Mesendoderm (in vitro differentiated cells): ENCODE measurements at regions not wholly inside any gene's neighbourhood (a gene's known extent, or its start where the extent isn't known, plus 50 kb on each side); places are given as distances from the start of the nearest gene placed in this dataset.

Experiments
- DNase-seq: peaks from one replicate; pipeline ENCODE4 v3.0.0; 2013
- H2AK5ac ChIP-seq: 2 replicates; pipeline ENCODE4 v1.6.1; 2013; ENCODE audit warnings: low read length, inconsistent platforms
- H2BK120ac ChIP-seq: 2 replicates; pipeline ENCODE4 v1.6.1; 2013; ENCODE audit warnings: low read depth, mild to moderate bottlenecking, low read length, moderate library complexity, mixed read lengths
- H2BK15ac ChIP-seq: replicated peaks from 2 replicates; pipeline ENCODE4 v1.6.1; 2013; ENCODE audit warnings: low read depth, mild to moderate bottlenecking, moderate library complexity
- H2BK5ac ChIP-seq: 2 replicates; pipeline ENCODE4 v1.6.1; 2013; ENCODE audit warnings: low read length, inconsistent platforms
- H3K18ac ChIP-seq: 2 replicates; pipeline ENCODE4 v1.6.1; 2013; ENCODE audit warnings: mild to moderate bottlenecking, low read length, mixed read lengths
- H3K23ac ChIP-seq: one replicate; pipeline ENCODE4 v1.6.1; 2013; ENCODE audit warnings: low read length
- H3K27ac ChIP-seq: 2 replicates; pipeline ENCODE4 v1.5.1; 2013; ENCODE audit warnings: low read depth, mild to moderate bottlenecking, inconsistent platforms, low read length, moderate library complexity
- H3K27me3 ChIP-seq: 2 replicates; pipeline ENCODE4 v1.6.1; 2013; ENCODE audit warnings: low read length, control low read depth, mild to moderate bottlenecking, inconsistent platforms; ENCODE audit not compliant: insufficient read depth, poor library complexity
- H3K36me3 ChIP-seq: 2 replicates; pipeline ENCODE4 v1.6.1; 2013; ENCODE audit warnings: low read length, inconsistent platforms; ENCODE audit not compliant: control insufficient read depth, insufficient read depth
- H3K4ac ChIP-seq: one replicate; pipeline ENCODE4 v1.6.1; 2013; ENCODE audit warnings: low read depth, mild to moderate bottlenecking, low read length, moderate library complexity
- H3K4me1 ChIP-seq: 2 replicates; pipeline ENCODE4 v1.6.1; 2013; ENCODE audit warnings: low read depth, low read length, inconsistent platforms; ENCODE audit not compliant: control insufficient read depth
- H3K4me2 ChIP-seq: 2 replicates; pipeline ENCODE4 v1.6.1; 2013; ENCODE audit warnings: low read length
- H3K4me3 ChIP-seq: 2 replicates; pipeline ENCODE4 v1.5.1; 2013; ENCODE audit warnings: mild to moderate bottlenecking, low read length
- H3K56ac ChIP-seq: one replicate; pipeline ENCODE4 v1.6.1; 2013; ENCODE audit warnings: low read length
- H3K79me1 ChIP-seq: 2 replicates; pipeline ENCODE4 v1.6.1; 2013; ENCODE audit warnings: low read length, inconsistent platforms
- H3K79me2 ChIP-seq: 2 replicates; pipeline ENCODE4 v1.6.1; 2013; ENCODE audit warnings: mild to moderate bottlenecking, low read length; ENCODE audit not compliant: control insufficient read depth, insufficient read depth
- H3K9ac ChIP-seq: 2 replicates; pipeline ENCODE4 v1.6.1; 2013; ENCODE audit warnings: low read length, inconsistent platforms
- H4K5ac ChIP-seq: one replicate; pipeline ENCODE4 v1.6.1; 2013; ENCODE audit warnings: low read length
- H4K8ac ChIP-seq: one replicate; pipeline ENCODE4 v1.6.1; 2013; ENCODE audit warnings: low read depth, mild to moderate bottlenecking, control low read depth, low read length, moderate library complexity
- WGBS: extraction: QIAGEN DNeasy Blood & Tissue Kit; methylation state at CpG from one replicate; pipeline ENCODE4 v1.1.7; 2013; ENCODE audit warnings: low lambda C conversion rate, missing lambda C conversion rate; ENCODE audit not compliant: insufficient coverage; ENCODE audit errors: extremely low coverage; 5-methylcytosine and 5-hydroxymethylcytosine counted together

GRCh38 chr20:60948224-60948623 lies 303.8 kb upstream of the CDH4 start:
- Histone ChIP-seq H3K79me2 (no peaks in the 10 kb centered on the region), H2BK5ac (no peak overlapping the region), H2BK120ac (no peak overlapping the region), H3K36me3 (no peaks in the 10 kb centered on the region), H3K4me2 (no peak overlapping the region), H3K27me3 (no peaks in the 10 kb centered on the region), H3K9ac (no peak overlapping the region), H3K23ac (no peak overlapping the region), H3K18ac (no peak overlapping the region), H2BK15ac (no peak overlapping the region), H3K4ac (no peak overlapping the region), H4K8ac (no peak overlapping the region), H4K5ac (no peak overlapping the region), H3K79me1 (no peaks in the 10 kb centered on the region), H3K27ac (no peak overlapping the region), H3K4me3 (no peak overlapping the region), H2AK5ac (no peak overlapping the region), H3K56ac (no peak overlapping the region), H3K4me1 (no peaks in the 10 kb centered on the region)
- no peak for DNase-seq
- WGBS, result no CpG with 5 or more reads among the region's 8 CpGs

GRCh38 chr20:60950561-60950960 lies 301.5 kb upstream of the CDH4 start:
- Histone ChIP-seq H3K4me3 (no peak overlapping the region), H4K5ac (no peak overlapping the region), H4K8ac (no peak overlapping the region), H3K4me2 (no peak overlapping the region), H2BK5ac (no peak overlapping the region), H3K4ac (no peak overlapping the region), H3K4me1 (no peaks in the 10 kb centered on the region), H3K27me3 (no peaks in the 10 kb centered on the region), H3K56ac (no peak overlapping the region), H3K18ac (no peak overlapping the region), H2BK120ac (no peak overlapping the region), H3K23ac (no peak overlapping the region), H3K36me3 (no peaks in the 10 kb centered on the region), H3K27ac (no peak overlapping the region), H2AK5ac (no peak overlapping the region), H2BK15ac (no peak overlapping the region), H3K9ac (no peak overlapping the region), H3K79me2 (no peaks in the 10 kb centered on the region), H3K79me1 (no peaks in the 10 kb centered on the region)
- DNase-seq, result no peak
- no CpG with 5 or more reads among the region's 5 CpGs for WGBS

- no peak overlapping the region for H4K5ac ChIP-seq
- no peak overlapping the region for H3K9ac ChIP-seq
- H3K56ac ChIP-seq, result no peak overlapping the region
- no peak for DNase-seq
- H2BK5ac ChIP-seq, result no peak overlapping the region
- no peak overlapping the region for H4K8ac ChIP-seq
- H3K23ac ChIP-seq, result no peak overlapping the region
- H3K27me3 ChIP-seq, result no peaks in the 10 kb centered on the region
- H2AK5ac ChIP-seq, result no peak overlapping the region
- H3K79me2 ChIP-seq, result no peaks in the 10 kb centered on the region
- H2BK15ac ChIP-seq, result no peak overlapping the region
- no peaks in the 10 kb centered on the region for H3K79me1 ChIP-seq
- H2BK120ac ChIP-seq, result no peak overlapping the region
- H3K4me3 ChIP-seq, result no peak overlapping the region
- no peak overlapping the region for H3K4ac ChIP-seq
- H3K18ac ChIP-seq, result no peak overlapping the region
- no peak overlapping the region for H3K4me2 ChIP-seq
- no peaks in the 10 kb centered on the region for H3K4me1 ChIP-seq
- H3K27ac ChIP-seq, result no peak overlapping the region
- no CpG with 5 or more reads among the region's 5 CpGs for WGBS
- no peaks in the 10 kb centered on the region for H3K36me3 ChIP-seq
Observed at GRCh38 chr20:60950974-60951373, 301.1 kb upstream of the CDH4 start.

GRCh38 chr20:60952861-60953260 lies 299.2 kb upstream of the CDH4 start:
- Histone ChIP-seq H4K8ac (no peak overlapping the region), H3K23ac (no peak overlapping the region), H3K18ac (no peak overlapping the region), H3K36me3 (no peaks in the 10 kb centered on the region), H3K4ac (no peak overlapping the region), H3K9ac (no peak overlapping the region), H3K4me2 (no peak overlapping the region), H3K79me1 (no peaks in the 10 kb centered on the region), H2AK5ac (no peak overlapping the region), H2BK5ac (no peak overlapping the region), H3K27me3 (no peaks in the 10 kb centered on the region), H3K4me3 (no peak overlapping the region), H2BK15ac (no peak overlapping the region), H4K5ac (no peak overlapping the region), H3K56ac (no peak overlapping the region), H3K79me2 (no peaks in the 10 kb centered on the region), H2BK120ac (no peak overlapping the region), H3K27ac (no peak overlapping the region), H3K4me1 (no peaks in the 10 kb centered on the region)
- DNase-seq, result no peak
- no CpG with 5 or more reads among the region's 8 CpGs for WGBS

- Histone ChIP-seq H3K23ac (no peak overlapping the region), H4K5ac (no peak overlapping the region), H2AK5ac (no peak overlapping the region), H4K8ac (no peak overlapping the region), H2BK120ac (no peak overlapping the region), H3K79me1 (no peaks in the 10 kb centered on the region), H3K79me2 (no peaks in the 10 kb centered on the region), H3K27ac (no peak overlapping the region), H3K4me3 (no peak overlapping the region), H3K4ac (no peak overlapping the region), H3K27me3 (no peaks in the 10 kb centered on the region), H3K18ac (no peak overlapping the region), H3K9ac (no peak overlapping the region), H2BK5ac (no peak overlapping the region), H3K56ac (no peak overlapping the region), H2BK15ac (no peak overlapping the region), H3K4me2 (no peak overlapping the region), H3K4me1 (no peaks in the 10 kb centered on the region), H3K36me3 (no peaks in the 10 kb centered on the region)
- no CpG with 5 or more reads among the region's 13 CpGs for WGBS
- no peak for DNase-seq
Observed at GRCh38 chr20:60953321-60953720, 298.7 kb upstream of the CDH4 start.

- Histone ChIP-seq H4K5ac (no peak overlapping the region), H3K36me3 (no peaks in the 10 kb centered on the region), H3K56ac (no peak overlapping the region), H3K23ac (no peak overlapping the region), H2AK5ac (no peak overlapping the region), H3K4me1 (no peaks in the 10 kb centered on the region), H2BK5ac (no peak overlapping the region), H3K9ac (no peak overlapping the region), H4K8ac (no peak overlapping the region), H3K18ac (no peak overlapping the region), H3K27ac (no peak overlapping the region), H2BK120ac (no peak overlapping the region), H3K4me3 (no peak overlapping the region), H3K79me1 (no peaks in the 10 kb centered on the region), H3K79me2 (no peaks in the 10 kb centered on the region), H3K4me2 (no peak overlapping the region), H2BK15ac (no peak overlapping the region), H3K4ac (no peak overlapping the region), H3K27me3 (no peaks in the 10 kb centered on the region)
- no CpG with 5 or more reads among the region's 2 CpGs for WGBS
- DNase-seq, result no peak
Observed at GRCh38 chr20:60955706-60956105, 296.4 kb upstream of the CDH4 start.
